Ovary (tissue), 7 donors: ENCODE measurements at regions not wholly inside any gene's neighbourhood (a gene's known extent, or its start where the extent isn't known, plus 50 kb on each side); places are given as distances from the start of the nearest gene placed in this dataset.

Experiments
- DNase-seq, 5 donors: peaks; one replicate each; pipeline ENCODE4 v3.0.0-alpha.2; 2019 to 2020
- H3K27ac ChIP-seq, 2 donors: fragments of 200-600 bp; one replicate each; pipeline versions ENCODE4 v1.5.1 to v1.8.0; 2019 to 2022
- H3K27me3 ChIP-seq: fragments of 200-600 bp; one replicate; pipeline ENCODE4 v1.8.0; 2022
- H3K36me3 ChIP-seq: fragments of 200-600 bp; sonication (generic); one replicate; pipeline ENCODE4 v1.5.1; 2019
- H3K4me1 ChIP-seq: one replicate; pipeline ENCODE4 v1.8.1; 2013; ENCODE audit warnings: mild to moderate bottlenecking, moderate library complexity; ENCODE audit not compliant: insufficient read depth
- H3K4me3 ChIP-seq: fragments of 200-600 bp; sonication (generic); one replicate; pipeline ENCODE4 v1.5.1; 2017
- H3K9me3 ChIP-seq, 2 donors: fragments of 200-600 bp in 1 of 2; sonication (generic) in 1 of 2; one replicate each; pipeline versions ENCODE4 v1.5.1 to v1.8.1; 2013 to 2019; ENCODE audit warnings: mild to moderate bottlenecking in 1 of 2, moderate library complexity in 1 of 2
- CTCF ChIP-seq, 3 donors: fragments of 450-650 bp in 2 of 3; fragments of 200-600 bp in 1 of 3; IDR thresholded peaks; one replicate each; pipeline versions ENCODE4 v1.5.1 to v1.8.0; 2016 to 2022; ENCODE audit warnings: antibody characterized with exemption in 3 of 3, mild to moderate bottlenecking in 1 of 3
- EP300 ChIP-seq: sonication (generic); formaldehyde crosslinking; IDR thresholded peaks from one replicate; pipeline ENCODE4 v1.6.1; 2017; ENCODE audit warnings: antibody characterized with exemption
- POLR2A ChIP-seq: fragments of 450-650 bp; IDR thresholded peaks from one replicate; pipeline ENCODE4 v1.6.1; 2017; ENCODE audit warnings: antibody characterized with exemption, mild to moderate bottlenecking, moderate library complexity
- WGBS, 3 donors: extraction: QIAGEN DNeasy Blood & Tissue Kit in 1 of 3; methylation state at CpG; one replicate each; pipeline versions ENCODE4 v1.1.5 to v1.1.7; 2013 to 2017; 5-methylcytosine and 5-hydroxymethylcytosine counted together
- intact Hi-C, 4 donors: fragments of 100-400 bp; cut with DNase I; formaldehyde crosslinking; loops; one replicate each; pipeline versions ENCODE4 v1.11.0 to v1.15.1; 2022 to 2023
- donor health status: DM: no; HTN: no; CAD: no; lungs with moderate emphysema.
- donor health status: DM: no; HTN: no; CAD: no.
- donor health status: Bipolar disorder and iron deficiency.
- donor health status: DM: no; HTN: no; CAD: no.
- donor health status: DM: yes; HTN: yes; CAD: no.

DNA sequence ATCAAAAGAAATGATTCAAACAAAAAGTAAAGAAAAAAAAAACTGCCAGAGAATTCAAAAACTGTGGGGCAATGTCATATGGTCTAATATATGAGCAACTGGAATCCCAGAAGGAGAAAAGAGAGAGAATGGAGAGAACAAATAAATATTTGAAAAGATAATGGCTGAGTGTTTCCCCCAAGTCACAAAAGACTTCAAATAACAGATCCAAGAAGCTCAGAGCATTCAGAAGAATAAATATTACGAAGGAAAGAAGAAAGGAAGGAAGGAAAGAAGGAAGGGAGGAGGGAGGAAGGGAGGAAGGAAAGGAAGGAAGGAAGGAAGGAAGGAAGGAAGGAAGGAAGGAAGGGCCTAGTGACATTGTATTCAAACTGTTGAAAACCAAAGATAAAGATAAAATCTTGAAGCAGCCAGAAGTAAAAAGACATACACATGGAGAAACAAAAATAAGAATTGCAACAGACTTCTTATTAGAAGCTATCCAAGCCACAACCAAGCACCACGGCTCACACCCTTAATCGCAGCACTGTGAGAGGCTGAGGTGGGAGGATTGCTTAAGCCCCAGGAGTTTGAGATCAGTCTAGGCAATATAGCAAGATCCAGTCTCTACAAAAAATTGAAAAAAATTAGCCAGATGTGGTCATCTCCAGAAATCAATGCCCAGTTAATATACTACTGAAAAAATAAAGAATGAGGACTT lies 118.9 kb upstream of the IGSF10 start:
- DNase-seq = peak in 1 of 5 donors; percentile 21
- Histone ChIP-seq H3K4me3 (no peak overlapping the region), H3K36me3 (no peaks in the 10 kb centered on the region), H3K27me3 (no peaks in the 10 kb centered on the region), H3K4me1 (no peaks in the 10 kb centered on the region), H3K9me3 (no peaks in the 10 kb centered on the region), H3K27ac (no peak overlapping the region)
- intact Hi-C loops = no loop called here
- WGBS, 3 donors = 63 to 78% (median 68%) methylated on average over 3 of the region's 3 CpGs
- TF ChIP-seq CTCF (IDR thresholded peaks at IDR 0.05) (no peak), EP300 (no peak), POLR2A (no peak)

- H3K36me3 ChIP-seq = no peaks in the 10 kb centered on the region
- H3K4me1 ChIP-seq = no peaks in the 10 kb centered on the region
- no peak overlapping the region for H3K27ac ChIP-seq
- intact Hi-C loops = no loop called here
- no peaks in the 10 kb centered on the region for H3K9me3 ChIP-seq
- no peaks in the 10 kb centered on the region for H3K27me3 ChIP-seq
- TF ChIP-seq POLR2A (no peak), CTCF (IDR thresholded peaks at IDR 0.05) (no peak), EP300 (no peak)
- no peak for DNase-seq
- WGBS, 3 donors = 95 to 100% (median 95%) methylated on average over 1 of the region's 1 CpG
- H3K4me3 ChIP-seq = no peak overlapping the region
Measured at GRCh38 chr3:151578495-151578894, 117.6 kb upstream of the IGSF10 start.

GRCh38 chr3:151576511-151577137 lies 115.8 kb upstream of the IGSF10 start:
- Histone ChIP-seq H3K36me3 (no peaks in the 10 kb centered on the region), H3K27ac (no peak overlapping the region), H3K4me3 (no peak overlapping the region), H3K9me3 (no peaks in the 10 kb centered on the region), H3K4me1 (no peaks in the 10 kb centered on the region), H3K27me3 (no peaks in the 10 kb centered on the region)
- 62 to 75% (median 62%) methylated on average over 7 of the region's 7 CpGs for WGBS, 3 donors
- DNase-seq = no peak
- TF ChIP-seq EP300 = no peak
- no peak for TF ChIP-seq CTCF (IDR thresholded peaks at IDR 0.05)
- TF ChIP-seq POLR2A = no peak
- intact Hi-C loops = no loop called here

GRCh38 chr3:151568184-151568583 lies 107.3 kb upstream of the IGSF10 start:
- no peak overlapping the region for H3K4me3 ChIP-seq
- intact Hi-C loops = no loop called here
- H3K4me1 ChIP-seq = no peaks in the 10 kb centered on the region
- H3K27me3 ChIP-seq = no peaks in the 10 kb centered on the region
- H3K9me3 ChIP-seq = no peaks in the 10 kb centered on the region
- no peaks in the 10 kb centered on the region for H3K36me3 ChIP-seq
- peak in 1 of 5 donors; percentile 29 for DNase-seq
- no peak overlapping the region for H3K27ac ChIP-seq
- no peak for TF ChIP-seq EP300
- TF ChIP-seq CTCF (IDR thresholded peaks at IDR 0.05) = no peak
- no peak for TF ChIP-seq POLR2A
- WGBS, 3 donors = 6 to 11% (median 10%) methylated on average over 4 of the region's 4 CpGs
